Pons (tissue), 1 donor: ENCODE measurements at regions not wholly inside any gene's neighbourhood (a gene's known extent, or its start where the extent isn't known, plus 50 kb on each side); places are given as distances from the start of the nearest gene placed in this dataset.
"Not testable (repeated sequence)": the region's sequence is repeated elsewhere in the genome, so short reads cannot be mapped to it uniquely, and the experiment has no call there.

Experiments used
- DNase-seq: peaks from one replicate; pipeline ENCODE4 v3.0.0-alpha.2; 2016; ENCODE audit warnings: low spot score

- DNase-seq: no peak
Measured at GRCh38 chr6:170147832-170148708, 142.8 kb downstream of the DLL1 start.

GRCh38 chr6:170147056-170147787 lies 143.7 kb downstream of the DLL1 start:
- DNase-seq: peak; percentile 47

- no peak for DNase-seq
Measured at GRCh38 chr6:170146640-170147039, 144.2 kb downstream of the DLL1 start.

GRCh38 chr6:170146131-170146530 lies 144.7 kb downstream of the DLL1 start:
- not testable (repeated sequence) for DNase-seq

- DNase-seq: not testable (repeated sequence)
Measured at GRCh38 chr6:170145716-170146115, 145.2 kb downstream of the DLL1 start.

- DNase-seq: no peak
Measured at GRCh38 chr6:170145272-170145592, 145.6 kb downstream of the DLL1 start.

- no peak for DNase-seq
Measured at GRCh38 chr6:170144571-170145271, 146.2 kb downstream of the DLL1 start.

GRCh38 chr6:170143401-170144150 lies 147.3 kb downstream of the DLL1 start:
- peak; percentile 45 for DNase-seq

- DNase-seq: no peak
Measured at GRCh38 chr6:170142559-170142958, 148.3 kb downstream of the DLL1 start.

GRCh38 chr6:170141061-170141460 lies 149.8 kb downstream of the DLL1 start:
- DNase-seq: not testable (repeated sequence)

- DNase-seq: no peak
Measured at GRCh38 chr6:170140129-170140528, 150.7 kb downstream of the DLL1 start.

- DNase-seq: no peak
Measured at GRCh38 chr6:170139531-170139930, 151.3 kb downstream of the DLL1 start.

- DNase-seq: not testable (repeated sequence)
Measured at GRCh38 chr6:170139046-170139445, 151.8 kb downstream of the DLL1 start.

GRCh38 chr6:170137911-170138910 lies 152.7 kb downstream of the DLL1 start:
- DNase-seq: no peak

- peak; percentile 20 for DNase-seq
Measured at GRCh38 chr6:170137176-170137891, 153.5 kb downstream of the DLL1 start.

GRCh38 chr6:170136541-170137175 lies 154.2 kb downstream of the DLL1 start:
- DNase-seq: no peak

- DNase-seq: no peak
Measured at GRCh38 chr6:170135821-170136471, 154.9 kb downstream of the DLL1 start.

- no peak for DNase-seq
Measured at GRCh38 chr6:170135461-170135820, 155.4 kb downstream of the DLL1 start.
